Spleen (tissue), 7 donors: ENCODE measurements at regions not wholly inside any gene's neighbourhood (a gene's known extent, or its start where the extent isn't known, plus 50 kb on each side); places are given as distances from the start of the nearest gene placed in this dataset.

Experiments used
- POLR2A ChIP-seq, 3 donors: fragments of 450-650 bp; IDR thresholded peaks; one replicate each; pipeline ENCODE4 v1.5.1; 2017; ENCODE audit warnings: antibody characterized with exemption in 3 of 3, mild to moderate bottlenecking in 1 of 3
- POLR2AphosphoS5 ChIP-seq, 3 donors: sonication (generic); formaldehyde crosslinking; IDR thresholded peaks; one replicate each; pipeline ENCODE4 v1.5.1; 2017; ENCODE audit warnings: antibody characterized with exemption in 3 of 3
- TF ChIP-seq, protein P1 (sequence below), 11 experiments: fragments of 200-600 bp in 7 of 11; fragments of 450-650 bp in 4 of 11; sonication (generic) in 4 of 11; IDR thresholded peaks in 8 of 11; conservative IDR thresholded peaks in 3 of 11; 1 replicate in 7 of 11; 2 replicates in 4 of 11; pipeline versions ENCODE4 v1.4.0 to v1.8.0; 2016 to 2021; ENCODE audit warnings: antibody characterized with exemption in 11 of 11, inconsistent platforms in 4 of 11, mild to moderate bottlenecking in 1 of 11
- donor health status: DM: no; HTN: no; CAD: no; lungs with moderate emphysema.
- donor health status: DM: no; HTN: no; CAD: no.
- donor health status: DM: no; HTN: no; CAD: no.

DNA sequence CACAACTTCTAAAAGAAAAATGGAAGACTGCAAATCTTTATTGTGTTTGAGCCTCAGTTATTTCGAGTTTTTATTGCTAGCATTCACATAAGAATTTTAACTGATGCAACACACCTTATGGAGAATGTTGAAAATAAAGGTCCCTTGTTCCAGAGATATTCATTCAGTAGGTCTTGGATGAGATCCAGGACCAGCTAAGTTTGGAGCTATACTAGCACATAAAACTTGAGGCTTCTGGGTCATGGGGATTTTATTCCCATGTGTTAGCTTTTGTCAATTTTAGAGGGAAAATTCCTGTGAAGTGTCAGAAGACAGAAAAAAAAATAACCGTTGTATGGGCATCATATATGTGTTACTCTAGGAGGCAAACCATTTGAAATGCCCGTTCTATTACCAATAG lies 693.2 kb upstream of the MIS18BP1 start:
- TF ChIP-seq, protein P1, sequence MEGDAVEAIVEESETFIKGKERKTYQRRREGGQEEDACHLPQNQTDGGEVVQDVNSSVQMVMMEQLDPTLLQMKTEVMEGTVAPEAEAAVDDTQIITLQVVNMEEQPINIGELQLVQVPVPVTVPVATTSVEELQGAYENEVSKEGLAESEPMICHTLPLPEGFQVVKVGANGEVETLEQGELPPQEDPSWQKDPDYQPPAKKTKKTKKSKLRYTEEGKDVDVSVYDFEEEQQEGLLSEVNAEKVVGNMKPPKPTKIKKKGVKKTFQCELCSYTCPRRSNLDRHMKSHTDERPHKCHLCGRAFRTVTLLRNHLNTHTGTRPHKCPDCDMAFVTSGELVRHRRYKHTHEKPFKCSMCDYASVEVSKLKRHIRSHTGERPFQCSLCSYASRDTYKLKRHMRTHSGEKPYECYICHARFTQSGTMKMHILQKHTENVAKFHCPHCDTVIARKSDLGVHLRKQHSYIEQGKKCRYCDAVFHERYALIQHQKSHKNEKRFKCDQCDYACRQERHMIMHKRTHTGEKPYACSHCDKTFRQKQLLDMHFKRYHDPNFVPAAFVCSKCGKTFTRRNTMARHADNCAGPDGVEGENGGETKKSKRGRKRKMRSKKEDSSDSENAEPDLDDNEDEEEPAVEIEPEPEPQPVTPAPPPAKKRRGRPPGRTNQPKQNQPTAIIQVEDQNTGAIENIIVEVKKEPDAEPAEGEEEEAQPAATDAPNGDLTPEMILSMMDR (IDR thresholded peaks at IDR 0.05 in 8 of 11, conservative IDR thresholded peaks at IDR 0.05 in 3 of 11) = no peak
- TF ChIP-seq POLR2A (IDR thresholded peaks at IDR 0.05) (no peak), POLR2AphosphoS5 (IDR thresholded peaks at IDR 0.05) (no peak)
